HepG2 (cell line): ENCODE measurements at regions not wholly inside any gene's neighbourhood (a gene's known extent, or its start where the extent isn't known, plus 50 kb on each side); places are given as distances from the start of the nearest gene placed in this dataset.

Source experiments
- ATAC-seq: fragments of 200-7000 bp; cut with Tn5 transposase; 3 replicates; pipeline ENCODE4 v1.9.1; 2020; ENCODE audit warnings: mild to moderate bottlenecking, moderate library complexity
- BruUV-seq: library from RNA; stranded (reverse); fragments of 400-500 nt; replicated peaks from 2 replicates; lab custom pipeline; 2021; lab: Mats Ljungman, UMichigan
- CTCF ChIA-PET: fragments of 300-600 bp; formaldehyde crosslinking; extraction: SDS; loops from one replicate; lab custom pipeline; 2021; ENCODE audit warnings: low total read pairs, inconsistent platforms, low intra/inter-chr PET ratio; lab: Yijun Ruan, JAX
- POLR2A ChIA-PET: fragments of 350-600 bp; sonication (Branson Sonifier 250); formaldehyde crosslinking; loops from one replicate; lab custom pipeline; 2020; ENCODE audit warnings: antibody characterized with exemption, inconsistent platforms; lab: Yijun Ruan, JAX
- DNase-seq: peaks from one replicate; pipeline ENCODE4 v3.0.0-alpha.2; 2015; ENCODE audit warnings: low spot score
- FAIRE-seq: peaks from 3 replicates; lab custom pipeline; 2011; peaks lifted over from hg19 to GRCh38; lab: Jason Lieb, UNC
- H2AFZ ChIP-seq: one replicate; pipeline ENCODE4 v1.6.1; 2011; ENCODE audit warnings: low read length, inconsistent platforms
- H3K27ac ChIP-seq: fragments of 300-600 bp; 3 replicates; pipeline ENCODE4 v1.8.0; 2011; ENCODE audit warnings: mixed run types, mild to moderate bottlenecking, mixed read lengths, low read length, inconsistent platforms; ENCODE audit not compliant: insufficient read depth; ENCODE audit errors: extremely low read length
- H3K27me3 ChIP-seq, 2 experiments: fragments of 200-600 bp in 1 of 2; 2 replicates in 1 of 2; 3 replicates in 1 of 2; pipeline versions ENCODE4 v1.6.0 to v1.8.0; 2011; ENCODE audit warnings: low read length in 2 of 2, mild to moderate bottlenecking in 2 of 2, moderate library complexity in 2 of 2, inconsistent platforms in 1 of 2; ENCODE audit not compliant: insufficient read depth in 2 of 2, control insufficient read depth in 1 of 2
- H3K36me3 ChIP-seq, 2 experiments: fragments of 200-600 bp in 1 of 2; replicated peaks in 1 of 2; 2 replicates in 1 of 2; 3 replicates in 1 of 2; pipeline versions ENCODE4 v1.5.1 to v1.8.0; 2011; ENCODE audit warnings: low read length in 2 of 2, inconsistent platforms in 1 of 2; ENCODE audit not compliant: insufficient read depth in 2 of 2, control insufficient read depth in 1 of 2
- H3K4me1 ChIP-seq: 2 replicates; pipeline ENCODE4 v1.5.1; 2012; ENCODE audit warnings: low read length, inconsistent platforms; ENCODE audit not compliant: insufficient read depth
- H3K4me2 ChIP-seq: 2 replicates; pipeline ENCODE4 v1.6.0; 2011; ENCODE audit warnings: low read depth, low read length, inconsistent platforms
- H3K4me3 ChIP-seq, 3 experiments: fragments of 200-600 bp in 1 of 3; sonication (generic), shearing (Covaris generic) in 1 of 3; replicated peaks in 1 of 3; 2 replicates each; pipeline ENCODE4 v1.5.1; 2011 to 2016; ENCODE audit warnings: low read length in 3 of 3, inconsistent platforms in 2 of 3, low read depth in 2 of 3, mild to moderate bottlenecking in 2 of 3, control low read depth in 1 of 3, mixed read lengths in 1 of 3; ENCODE audit not compliant: insufficient read depth in 1 of 3
- H3K79me2 ChIP-seq: one replicate; pipeline ENCODE4 v1.6.1; 2011; ENCODE audit warnings: low read length, inconsistent platforms; ENCODE audit not compliant: insufficient read depth
- H3K9ac ChIP-seq: 2 replicates; pipeline ENCODE4 v1.6.0; 2011; ENCODE audit warnings: mild to moderate bottlenecking, low read depth, low read length, inconsistent platforms; ENCODE audit not compliant: insufficient read depth
- H3K9me3 ChIP-seq: 2 replicates; pipeline ENCODE4 v1.5.1; 2012; ENCODE audit warnings: mild to moderate bottlenecking, low read length
- H4K20me1 ChIP-seq: 2 replicates; pipeline ENCODE4 v1.6.0; 2011; ENCODE audit warnings: inconsistent platforms, mild to moderate bottlenecking, low read length, moderate library complexity; ENCODE audit not compliant: insufficient read depth
- ESRRA ChIP-seq: sonication (generic); formaldehyde crosslinking; IDR thresholded peaks from 2 replicates; pipeline ENCODE4 v1.5.1; 2020; ENCODE audit warnings: mild to moderate bottlenecking, low read depth, missing genetic modification reagents
- GTF2F1 ChIP-seq: fragments of 150-350 bp; IDR thresholded peaks from 2 replicates; pipeline ENCODE4 v1.6.1; 2014; ENCODE audit warnings: low read length
- KLF13 ChIP-seq: sonication (generic); formaldehyde crosslinking; IDR thresholded peaks from 2 replicates; pipeline ENCODE4 v1.4.0; 2020; ENCODE audit warnings: mild to moderate bottlenecking, missing genetic modification reagents
- NFYC ChIP-seq: IDR thresholded peaks from 2 replicates; pipeline ENCODE4 v1.6.1; 2016; ENCODE audit warnings: missing genetic modification reagents, missing compliant biosample characterization
- SKI ChIP-seq: fragments of 450-650 bp; IDR thresholded peaks from one replicate; pipeline ENCODE4 v1.6.1; 2018; ENCODE audit warnings: mild to moderate bottlenecking; ENCODE audit not compliant: partially characterized antibody
- ZFP37 ChIP-seq: sonication (generic); formaldehyde crosslinking; IDR thresholded peaks from 2 replicates; pipeline ENCODE4 v1.4.0; 2020; ENCODE audit warnings: missing genetic modification reagents, borderline replicate concordance
- ZFP82 ChIP-seq: sonication (generic); formaldehyde crosslinking; IDR thresholded peaks from 2 replicates; pipeline ENCODE4 v1.5.1; 2020; ENCODE audit warnings: mild to moderate bottlenecking, missing genetic modification reagents, borderline replicate concordance
- ZNF235 ChIP-seq: sonication (generic); formaldehyde crosslinking; IDR thresholded peaks from 2 replicates; pipeline ENCODE4 v1.8.1; 2023; ENCODE audit warnings: mild to moderate bottlenecking, missing genetic modification reagents, borderline replicate concordance
- ZNF558 ChIP-seq: sonication (generic); formaldehyde crosslinking; IDR thresholded peaks from 2 replicates; pipeline ENCODE4 v1.9.0; 2022; ENCODE audit warnings: mild to moderate bottlenecking, missing genetic modification reagents, borderline replicate concordance
- ZNF703 ChIP-seq: sonication (generic); formaldehyde crosslinking; IDR thresholded peaks from 2 replicates; pipeline ENCODE4 v1.5.1; 2020; ENCODE audit warnings: missing genetic modification reagents, mild to moderate bottlenecking, moderate library complexity, borderline replicate concordance
- WGBS: methylation state at CpG from one replicate; pipeline ENCODE4 v1.1.6; 2017; ENCODE audit warnings: low lambda C conversion rate; 5-methylcytosine and 5-hydroxymethylcytosine counted together
- in situ Hi-C: cut with HindIII; loops from 2 replicates; pipeline ENCODE4 v1.10.0; 2017; ENCODE audit warnings: low pct_unique_long_range_greater_than_20kb; ENCODE audit not compliant: extremely low pct_ligation_motif_present
- intact Hi-C: fragments of 100-400 bp; cut with micrococcal nuclease; formaldehyde crosslinking; loops from one replicate; pipeline ENCODE4 v1.10.0; 2022; ENCODE audit not compliant: unreplicated experiment
- TF ChIP-seq, protein P1 (sequence below): sonication (generic); formaldehyde crosslinking; IDR thresholded peaks from 2 replicates; pipeline ENCODE4 v1.5.0; 2020; ENCODE audit warnings: mild to moderate bottlenecking, missing genetic modification reagents, moderate library complexity
- TF ChIP-seq, protein P2 (sequence below): sonication (generic); formaldehyde crosslinking; IDR thresholded peaks from 2 replicates; pipeline ENCODE4 v1.5.1; 2020; ENCODE audit warnings: mild to moderate bottlenecking, missing genetic modification reagents, borderline replicate concordance
- TF ChIP-seq, protein P3 (sequence below): sonication (generic); formaldehyde crosslinking; IDR thresholded peaks from 2 replicates; pipeline ENCODE4 v1.4.0; 2020; ENCODE audit warnings: missing genetic modification reagents
- TF ChIP-seq, protein P4 (sequence below): sonication (generic); formaldehyde crosslinking; IDR thresholded peaks from 2 replicates; pipeline ENCODE4 v1.8.0; 2022; ENCODE audit warnings: mild to moderate bottlenecking, missing genetic modification reagents; ENCODE audit not compliant: insufficient replicate concordance
- TF ChIP-seq, protein P5 (sequence below): sonication (generic); formaldehyde crosslinking; IDR thresholded peaks from 2 replicates; pipeline ENCODE4 v1.5.1; 2020; ENCODE audit warnings: missing genetic modification reagents, mild to moderate bottlenecking, borderline replicate concordance

DNA sequence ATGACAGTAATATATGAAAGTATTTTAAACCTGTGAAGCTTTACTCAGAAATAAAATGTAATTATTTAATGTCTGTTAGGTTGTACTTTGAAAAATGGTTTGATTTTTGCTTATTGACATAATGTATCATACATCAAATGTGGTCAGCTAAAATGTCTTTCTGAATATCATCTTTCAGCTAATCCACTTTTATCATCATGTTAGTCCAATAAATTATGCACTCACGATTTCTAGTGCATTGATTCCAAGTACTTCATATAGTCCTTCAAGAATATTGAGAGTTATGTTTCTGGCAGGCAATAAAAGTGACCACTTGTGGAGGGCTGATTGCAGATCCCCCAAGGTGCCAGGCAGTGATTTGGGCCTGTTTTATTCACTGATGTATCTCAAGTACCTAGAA is 1204.1 kb downstream of the OLFM4 start:
- Histone ChIP-seq H3K36me3 (no peaks in the 10 kb centered on the region), H3K27ac (no peak overlapping the region), H3K79me2 (no peaks in the 10 kb centered on the region), H2AFZ (no peak overlapping the region), H3K9ac (no peak overlapping the region), H3K4me3 (no peak overlapping the region), H3K9me3 (peaks cover 47% of the 10 kb centered on the region), H3K27me3 (no peaks in the 10 kb centered on the region; a peak in 1 of 5 replicates), H4K20me1 (no peaks in the 10 kb centered on the region), H3K4me2 (no peak overlapping the region), H3K4me1 (no peaks in the 10 kb centered on the region)
- BruUV-seq = no TSS peak
- no peak for FAIRE-seq
- WGBS = 0% methylated on average over 1 of the region's 1 CpG
- ChIA-PET POLR2A (no interaction called here), CTCF (no interaction called here)
- no peak for ATAC-seq
- TF ChIP-seq ZNF235 (no peak), GTF2F1 (no peak), ZNF703 (CRISPR knock-in tag) (no peak), ZNF558 (no peak), ESRRA (CRISPR knock-in tag) (no peak), ZFP82 (CRISPR knock-in tag) (no peak), ZFP37 (CRISPR knock-in tag) (no peak), SKI (no peak), KLF13 (no peak), NFYC (CRISPR knock-in tag) (no peak)
- TF ChIP-seq, protein P1, sequence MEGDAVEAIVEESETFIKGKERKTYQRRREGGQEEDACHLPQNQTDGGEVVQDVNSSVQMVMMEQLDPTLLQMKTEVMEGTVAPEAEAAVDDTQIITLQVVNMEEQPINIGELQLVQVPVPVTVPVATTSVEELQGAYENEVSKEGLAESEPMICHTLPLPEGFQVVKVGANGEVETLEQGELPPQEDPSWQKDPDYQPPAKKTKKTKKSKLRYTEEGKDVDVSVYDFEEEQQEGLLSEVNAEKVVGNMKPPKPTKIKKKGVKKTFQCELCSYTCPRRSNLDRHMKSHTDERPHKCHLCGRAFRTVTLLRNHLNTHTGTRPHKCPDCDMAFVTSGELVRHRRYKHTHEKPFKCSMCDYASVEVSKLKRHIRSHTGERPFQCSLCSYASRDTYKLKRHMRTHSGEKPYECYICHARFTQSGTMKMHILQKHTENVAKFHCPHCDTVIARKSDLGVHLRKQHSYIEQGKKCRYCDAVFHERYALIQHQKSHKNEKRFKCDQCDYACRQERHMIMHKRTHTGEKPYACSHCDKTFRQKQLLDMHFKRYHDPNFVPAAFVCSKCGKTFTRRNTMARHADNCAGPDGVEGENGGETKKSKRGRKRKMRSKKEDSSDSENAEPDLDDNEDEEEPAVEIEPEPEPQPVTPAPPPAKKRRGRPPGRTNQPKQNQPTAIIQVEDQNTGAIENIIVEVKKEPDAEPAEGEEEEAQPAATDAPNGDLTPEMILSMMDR (CRISPR knock-in tag) = no peak
- TF ChIP-seq, protein P2, sequence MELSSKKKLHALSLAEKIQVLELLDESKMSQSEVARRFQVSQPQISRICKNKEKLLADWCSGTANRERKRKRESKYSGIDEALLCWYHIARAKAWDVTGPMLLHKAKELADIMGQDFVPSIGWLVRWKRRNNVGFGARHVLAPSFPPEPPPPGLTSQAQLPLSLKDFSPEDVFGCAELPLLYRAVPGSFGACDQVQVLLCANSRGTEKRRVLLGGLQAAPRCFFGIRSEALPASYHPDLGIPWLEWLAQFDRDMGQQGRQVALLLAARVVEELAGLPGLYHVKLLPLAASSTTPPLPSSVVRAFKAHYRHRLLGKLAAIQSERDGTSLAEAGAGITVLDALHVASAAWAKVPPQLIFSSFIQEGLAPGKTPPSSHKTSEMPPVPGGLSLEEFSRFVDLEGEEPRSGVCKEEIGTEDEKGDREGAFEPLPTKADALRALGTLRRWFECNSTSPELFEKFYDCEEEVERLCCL (CRISPR knock-in tag) = no peak
- TF ChIP-seq, protein P3, sequence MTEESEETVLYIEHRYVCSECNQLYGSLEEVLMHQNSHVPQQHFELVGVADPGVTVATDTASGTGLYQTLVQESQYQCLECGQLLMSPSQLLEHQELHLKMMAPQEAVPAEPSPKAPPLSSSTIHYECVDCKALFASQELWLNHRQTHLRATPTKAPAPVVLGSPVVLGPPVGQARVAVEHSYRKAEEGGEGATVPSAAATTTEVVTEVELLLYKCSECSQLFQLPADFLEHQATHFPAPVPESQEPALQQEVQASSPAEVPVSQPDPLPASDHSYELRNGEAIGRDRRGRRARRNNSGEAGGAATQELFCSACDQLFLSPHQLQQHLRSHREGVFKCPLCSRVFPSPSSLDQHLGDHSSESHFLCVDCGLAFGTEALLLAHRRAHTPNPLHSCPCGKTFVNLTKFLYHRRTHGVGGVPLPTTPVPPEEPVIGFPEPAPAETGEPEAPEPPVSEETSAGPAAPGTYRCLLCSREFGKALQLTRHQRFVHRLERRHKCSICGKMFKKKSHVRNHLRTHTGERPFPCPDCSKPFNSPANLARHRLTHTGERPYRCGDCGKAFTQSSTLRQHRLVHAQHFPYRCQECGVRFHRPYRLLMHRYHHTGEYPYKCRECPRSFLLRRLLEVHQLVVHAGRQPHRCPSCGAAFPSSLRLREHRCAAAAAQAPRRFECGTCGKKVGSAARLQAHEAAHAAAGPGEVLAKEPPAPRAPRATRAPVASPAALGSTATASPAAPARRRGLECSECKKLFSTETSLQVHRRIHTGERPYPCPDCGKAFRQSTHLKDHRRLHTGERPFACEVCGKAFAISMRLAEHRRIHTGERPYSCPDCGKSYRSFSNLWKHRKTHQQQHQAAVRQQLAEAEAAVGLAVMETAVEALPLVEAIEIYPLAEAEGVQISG = no peak
- TF ChIP-seq, protein P4, sequence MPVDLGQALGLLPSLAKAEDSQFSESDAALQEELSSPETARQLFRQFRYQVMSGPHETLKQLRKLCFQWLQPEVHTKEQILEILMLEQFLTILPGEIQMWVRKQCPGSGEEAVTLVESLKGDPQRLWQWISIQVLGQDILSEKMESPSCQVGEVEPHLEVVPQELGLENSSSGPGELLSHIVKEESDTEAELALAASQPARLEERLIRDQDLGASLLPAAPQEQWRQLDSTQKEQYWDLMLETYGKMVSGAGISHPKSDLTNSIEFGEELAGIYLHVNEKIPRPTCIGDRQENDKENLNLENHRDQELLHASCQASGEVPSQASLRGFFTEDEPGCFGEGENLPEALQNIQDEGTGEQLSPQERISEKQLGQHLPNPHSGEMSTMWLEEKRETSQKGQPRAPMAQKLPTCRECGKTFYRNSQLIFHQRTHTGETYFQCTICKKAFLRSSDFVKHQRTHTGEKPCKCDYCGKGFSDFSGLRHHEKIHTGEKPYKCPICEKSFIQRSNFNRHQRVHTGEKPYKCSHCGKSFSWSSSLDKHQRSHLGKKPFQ (CRISPR knock-in tag) = no peak
- TF ChIP-seq, protein P5, sequence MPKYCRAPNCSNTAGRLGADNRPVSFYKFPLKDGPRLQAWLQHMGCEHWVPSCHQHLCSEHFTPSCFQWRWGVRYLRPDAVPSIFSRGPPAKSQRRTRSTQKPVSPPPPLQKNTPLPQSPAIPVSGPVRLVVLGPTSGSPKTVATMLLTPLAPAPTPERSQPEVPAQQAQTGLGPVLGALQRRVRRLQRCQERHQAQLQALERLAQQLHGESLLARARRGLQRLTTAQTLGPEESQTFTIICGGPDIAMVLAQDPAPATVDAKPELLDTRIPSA (CRISPR knock-in tag) = no peak
- DNase-seq = no peak
- in situ Hi-C loops (loop anchor here (25.0 kb wide), 1 partner anchor 105 kb away; no protein-coding TSS in a partner anchor), intact Hi-C loops (no loop called here)
